DMS 273 treated with DMSO at 0.1 percent for 48 hours (cell line): ENCODE measurements at regions not wholly inside any gene's neighbourhood (a gene's known extent, or its start where the extent isn't known, plus 50 kb on each side); places are given as distances from the start of the nearest gene placed in this dataset.

Source experiments
- DNase-seq: peaks from one replicate; lab custom pipeline; 2025; lab: John Stamatoyannopoulos, UW

- DNase-seq, result no peak
Observed at GRCh38 chr17:12376276-12376675, 289.4 kb upstream of the MYOCD start.

GRCh38 chr17:12386225-12386624 lies 279.5 kb upstream of the MYOCD start:
- no peak for DNase-seq

- no peak for DNase-seq
Observed at GRCh38 chr17:12388226-12388625, 277.5 kb upstream of the MYOCD start.

- DNase-seq, result no peak
Observed at GRCh38 chr17:12389421-12389820, 276.3 kb upstream of the MYOCD start.

- no peak for DNase-seq
Observed at GRCh38 chr17:12390631-12391030, 275.1 kb upstream of the MYOCD start.

- no peak for DNase-seq
Observed at GRCh38 chr17:12391468-12391867, 274.2 kb upstream of the MYOCD start.

- no peak for DNase-seq
Observed at GRCh38 chr17:12395733-12396354, 269.8 kb upstream of the MYOCD start.

- no peak for DNase-seq
Observed at GRCh38 chr17:12398441-12399051, 267.1 kb upstream of the MYOCD start.

- no peak for DNase-seq
Observed at GRCh38 chr17:12402963-12403622, 262.6 kb upstream of the MYOCD start.

- DNase-seq, result no peak
Observed at GRCh38 chr17:12403881-12404398, 261.8 kb upstream of the MYOCD start.

GRCh38 chr17:12406623-12407215 lies 259.0 kb upstream of the MYOCD start:
- DNase-seq, result no peak

GRCh38 chr17:12407495-12408252 lies 258.0 kb upstream of the MYOCD start:
- no peak for DNase-seq

- no peak for DNase-seq
Observed at GRCh38 chr17:12409082-12409481, 256.6 kb upstream of the MYOCD start.

GRCh38 chr17:12410717-12411116 lies 255.0 kb upstream of the MYOCD start:
- no peak for DNase-seq

GRCh38 chr17:12415031-12415430 lies 250.7 kb upstream of the MYOCD start:
- DNase-seq, result no peak

GRCh38 chr17:12421077-12421476 lies 244.6 kb upstream of the MYOCD start:
- no peak for DNase-seq

- no peak for DNase-seq
Observed at GRCh38 chr17:12421646-12422306, 243.9 kb upstream of the MYOCD start.

GRCh38 chr17:12422651-12423050 lies 243.0 kb upstream of the MYOCD start:
- DNase-seq, result no peak

GRCh38 chr17:12423337-12423736 lies 242.4 kb upstream of the MYOCD start:
- no peak for DNase-seq

GRCh38 chr17:12429116-12429515 lies 236.6 kb upstream of the MYOCD start:
- no peak for DNase-seq

GRCh38 chr17:12431188-12431587 lies 234.5 kb upstream of the MYOCD start:
- DNase-seq, result no peak

- DNase-seq, result no peak
Observed at GRCh38 chr17:12438212-12438611, 227.5 kb upstream of the MYOCD start.
